Omental fat pad (tissue), 3 donors: ENCODE measurements at regions not wholly inside any gene's neighbourhood (a gene's known extent, or its start where the extent isn't known, plus 50 kb on each side); places are given as distances from the start of the nearest gene placed in this dataset.

Experiments used
- ATAC-seq: fragments of 150-250 bp; one replicate; pipeline ENCODE4 v1.9.1; 2016; ENCODE audit warnings: mild to moderate bottlenecking, moderate library complexity; ENCODE audit not compliant: low FRiP score
- DNase-seq: peaks from one replicate; pipeline ENCODE4 v3.0.0-alpha.2; 2019; ENCODE audit warnings: low spot score
- CTCF ChIP-seq, 3 donors: fragments of 450-650 bp; IDR thresholded peaks; one replicate each; pipeline ENCODE4 v1.5.1; 2016 to 2017; ENCODE audit warnings: antibody characterized with exemption in 3 of 3, mild to moderate bottlenecking in 3 of 3, moderate library complexity in 2 of 3

GRCh38 chr16:60318486-60318885, 1584.4 kb upstream of the GOT2 start:
- no peak for TF ChIP-seq CTCF (IDR thresholded peaks at IDR 0.05)
- DNase-seq (no peak), ATAC-seq (no peak)

- TF ChIP-seq CTCF (IDR thresholded peaks at IDR 0.05): no peak
- ATAC-seq (no peak), DNase-seq (no peak)
These were observed 1576.8 kb upstream of the GOT2 start for GRCh38 chr16:60310846-60311445.

GRCh38 chr16:60304720-60305119, 1570.6 kb upstream of the GOT2 start:
- DNase-seq: no peak
- ATAC-seq: no peak
- no peak for TF ChIP-seq CTCF (IDR thresholded peaks at IDR 0.05)

- DNase-seq (no peak), ATAC-seq (no peak)
- no peak for TF ChIP-seq CTCF (IDR thresholded peaks at IDR 0.05)
These were observed 1570.0 kb upstream of the GOT2 start for GRCh38 chr16:60304066-60304465.

- no peak for DNase-seq
- no peak for TF ChIP-seq CTCF (IDR thresholded peaks at IDR 0.05)
- no peak for ATAC-seq
These were observed 1568.6 kb upstream of the GOT2 start for GRCh38 chr16:60302676-60303075.

- DNase-seq: no peak
- TF ChIP-seq CTCF (IDR thresholded peaks at IDR 0.05): no peak
- ATAC-seq: no peak
These were observed 1568.1 kb upstream of the GOT2 start for GRCh38 chr16:60302261-60302660.

- no peak for DNase-seq
These were observed 1565.2 kb upstream of the GOT2 start for GRCh38 chr16:60299241-60299776.

More at GRCh38 chr16:60299241-60299776, 1565.2 kb upstream of the GOT2 start:
- no peak for ATAC-seq
- no peak for TF ChIP-seq CTCF (IDR thresholded peaks at IDR 0.05)
